ENCODE measurements at regions not wholly inside any gene's neighbourhood (a gene's known extent, or its start where the extent isn't known, plus 50 kb on each side); places are given as distances from the start of the nearest gene placed in this dataset.

GRCh38 chr2:129721236-129721635 lies 258.2 kb upstream of the RAB6C start:
- no peak overlapping the region for H2AFZ ChIP-seq (ENCODE audit: low read length)
- in situ Hi-C loops (cut with HindIII; ENCODE audit: extremely low pct_ligation_motif_present, low pct_unique_long_range_greater_than_20kb) (no loop called here), intact Hi-C loops (cut with micrococcal nuclease; ENCODE audit: unreplicated experiment) (no loop called here)
- CTCF ChIA-PET (ENCODE audit: low intra/inter-chr PET ratio, low total read pairs): no interaction called here
- H3K27ac ChIP-seq (ENCODE audit: extremely low read length, insufficient read depth, low read length): no peak overlapping the region
- FAIRE-seq (no peak), ATAC-seq (no peak), DNase-seq (ENCODE audit: low spot score) (no peak)
- no peak overlapping the region for H3K4me2 ChIP-seq (ENCODE audit: low read depth, low read length)
- no peaks in the 10 kb centered on the region for H3K9me3 ChIP-seq (ENCODE audit: low read length)
- H3K4me1 ChIP-seq (ENCODE audit: insufficient read depth, low read length): no peaks in the 10 kb centered on the region
- H4K20me1 ChIP-seq (ENCODE audit: insufficient read depth, low read length): no peaks in the 10 kb centered on the region
- H3K36me3 ChIP-seq (replicated peaks in 1 of 2; ENCODE audit: control insufficient read depth in 1 of 2, insufficient read depth in 2 of 2, low read length in 2 of 2): no peaks in the 10 kb centered on the region
- no peaks in the 10 kb centered on the region for H3K79me2 ChIP-seq (ENCODE audit: insufficient read depth, low read length)
- no peak overlapping the region for H3K4me3 ChIP-seq (replicated peaks in 1 of 3; ENCODE audit: insufficient read depth in 1 of 3, low read depth in 2 of 3, low read length in 3 of 3)
- 8% methylated on average over 3 of the region's 3 CpGs for WGBS (ENCODE audit: low lambda C conversion rate)
- POLR2A ChIA-PET: no interaction called here
- H3K9ac ChIP-seq (ENCODE audit: insufficient read depth, low read depth, low read length): no peak overlapping the region
- no peak for TF ChIP-seq TBL1XR1 (IDR thresholded peaks at IDR 0.05; ENCODE audit: borderline replicate concordance, low read length, partially characterized antibody)
- TF ChIP-seq YEATS2 (CRISPR knock-in tag; IDR thresholded peaks at IDR 0.05; ENCODE audit: borderline replicate concordance): no peak
- TF ChIP-seq ZNF589 (CRISPR knock-in tag; conservative IDR thresholded peaks at IDR 0.05): no peak
- TF ChIP-seq ZSCAN31 (CRISPR knock-in tag; IDR thresholded peaks at IDR 0.05; ENCODE audit: low read depth): no peak
- TF ChIP-seq NBN (conservative IDR thresholded peaks at IDR 0.05): no peak
- peaks cover 4 to 46% of the 10 kb centered on the region in 2 experiments; a peak in 3 of 5 replicates for H3K27me3 ChIP-seq (ENCODE audit: control insufficient read depth in 1 of 2, insufficient read depth in 2 of 2, low read length in 2 of 2)
- BruUV-seq (replicated peaks): no TSS peak

DNA sequence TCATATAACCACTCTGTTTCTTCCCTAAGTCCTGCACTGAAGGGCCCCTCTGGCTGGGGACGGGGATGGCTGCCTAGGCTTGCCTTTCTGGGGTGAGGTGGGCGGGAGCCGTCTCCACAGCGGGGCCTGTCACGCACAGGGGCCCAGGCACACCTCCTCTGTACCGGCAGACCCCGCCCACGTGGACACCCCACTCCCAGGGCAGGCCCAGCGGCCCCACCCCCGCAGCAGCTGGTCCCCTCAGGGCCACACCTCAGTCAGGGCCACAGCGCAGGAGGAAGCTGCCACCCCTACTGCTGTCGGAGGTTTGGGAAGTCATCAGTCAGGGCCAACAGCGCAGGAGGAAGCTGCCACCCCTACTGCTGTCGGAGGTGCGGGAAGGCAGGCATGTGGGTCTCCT lies 257.6 kb upstream of the RAB6C start:
- no peak overlapping the region for H3K4me3 ChIP-seq (replicated peaks in 1 of 3; ENCODE audit: insufficient read depth in 1 of 3, low read depth in 2 of 3, low read length in 3 of 3)
- H3K27ac ChIP-seq (ENCODE audit: extremely low read length, insufficient read depth, low read length): no peak overlapping the region
- no peaks in the 10 kb centered on the region for H4K20me1 ChIP-seq (ENCODE audit: insufficient read depth, low read length)
- FAIRE-seq (no peak), DNase-seq (ENCODE audit: low spot score) (no peak), ATAC-seq (no peak)
- no peaks in the 10 kb centered on the region for H3K4me1 ChIP-seq (ENCODE audit: insufficient read depth, low read length)
- CTCF ChIA-PET (ENCODE audit: low intra/inter-chr PET ratio, low total read pairs): no interaction called here
- no peak for TF ChIP-seq MYPOP (CRISPR knock-in tag; IDR thresholded peaks at IDR 0.05)
- no peak for TF ChIP-seq ZNF138 (CRISPR knock-in tag; IDR thresholded peaks at IDR 0.05; ENCODE audit: low read depth)
- TF ChIP-seq HDAC6 (IDR thresholded peaks at IDR 0.05; ENCODE audit: low read depth, low read length): no peak
- no peak for TF ChIP-seq ZBTB3 (CRISPR knock-in tag; IDR thresholded peaks at IDR 0.05; ENCODE audit: borderline replicate concordance, low read depth)
- H3K36me3 ChIP-seq (replicated peaks in 1 of 2; ENCODE audit: control insufficient read depth in 1 of 2, insufficient read depth in 2 of 2, low read length in 2 of 2): no peaks in the 10 kb centered on the region
- BruUV-seq (replicated peaks): no TSS peak
- intact Hi-C loops (cut with micrococcal nuclease; ENCODE audit: unreplicated experiment) (no loop called here), in situ Hi-C loops (cut with HindIII; ENCODE audit: extremely low pct_ligation_motif_present, low pct_unique_long_range_greater_than_20kb) (no loop called here)
- no peak overlapping the region for H3K9ac ChIP-seq (ENCODE audit: insufficient read depth, low read depth, low read length)
- no peak overlapping the region for H2AFZ ChIP-seq (ENCODE audit: low read length)
- no peak overlapping the region for H3K4me2 ChIP-seq (ENCODE audit: low read depth, low read length)
- POLR2A ChIA-PET: no interaction called here
- WGBS (ENCODE audit: low lambda C conversion rate): 15% methylated on average over 9 of the region's 15 CpGs
- peaks cover 4 to 41% of the 10 kb centered on the region in 2 experiments; a peak in 3 of 5 replicates for H3K27me3 ChIP-seq (ENCODE audit: control insufficient read depth in 1 of 2, insufficient read depth in 2 of 2, low read length in 2 of 2)
- no peaks in the 10 kb centered on the region for H3K9me3 ChIP-seq (ENCODE audit: low read length)
- no peaks in the 10 kb centered on the region for H3K79me2 ChIP-seq (ENCODE audit: insufficient read depth, low read length)
